Hepatocyte (in vitro differentiated cells): ENCODE measurements at regions not wholly inside any gene's neighbourhood (a gene's known extent, or its start where the extent isn't known, plus 50 kb on each side); places are given as distances from the start of the nearest gene placed in this dataset.
"Not testable (repeated sequence)": the region's sequence is repeated elsewhere in the genome, so short reads cannot be mapped to it uniquely, and the experiment has no call there.

ENCODE experiments used
- DNase-seq: peaks from one replicate; pipeline ENCODE4 v3.0.0-alpha.2; 2016; ENCODE audit warnings: low spot score
- H2AFZ ChIP-seq: fragments of 200-600 bp; sonication (generic); 2 replicates; pipeline ENCODE4 v1.6.0; 2016; ENCODE audit warnings: antibody characterized with exemption, mild to moderate bottlenecking
- H3K27ac ChIP-seq: fragments of 200-600 bp; sonication (generic); 2 replicates; pipeline ENCODE4 v1.5.1; 2016; ENCODE audit warnings: mild to moderate bottlenecking
- H3K27me3 ChIP-seq: fragments of 200-600 bp; sonication (generic); 2 replicates; pipeline ENCODE4 v1.6.1; 2016
- H3K36me3 ChIP-seq: fragments of 200-600 bp; sonication (generic); replicated peaks from 2 replicates; pipeline ENCODE4 v1.5.1; 2016; ENCODE audit warnings: low read depth; ENCODE audit not compliant: insufficient read depth
- H3K4me1 ChIP-seq: fragments of 200-600 bp; sonication (generic); 2 replicates; pipeline ENCODE4 v1.5.1; 2016; ENCODE audit warnings: mild to moderate bottlenecking, moderate library complexity; ENCODE audit not compliant: insufficient read depth
- H3K4me2 ChIP-seq: fragments of 200-600 bp; sonication (generic); 2 replicates; pipeline ENCODE4 v1.6.0; 2016
- H3K4me3 ChIP-seq: fragments of 200-600 bp; sonication (generic); 2 replicates; pipeline ENCODE4 v1.5.1; 2016; ENCODE audit warnings: mild to moderate bottlenecking
- H3K79me2 ChIP-seq: fragments of 200-600 bp; sonication (generic); 2 replicates; pipeline ENCODE4 v1.6.0; 2017; ENCODE audit warnings: mild to moderate bottlenecking
- H3K9me2 ChIP-seq: fragments of 200-600 bp; sonication (generic); replicated peaks from 2 replicates; pipeline ENCODE4 v1.6.0; 2017; ENCODE audit warnings: mild to moderate bottlenecking; ENCODE audit not compliant: insufficient read depth
- H3K9me3 ChIP-seq: fragments of 200-600 bp; sonication (generic); 2 replicates; pipeline ENCODE4 v1.5.1; 2016; ENCODE audit warnings: low read depth, mild to moderate bottlenecking
- H4K20me1 ChIP-seq: fragments of 200-600 bp; sonication (generic); 2 replicates; pipeline ENCODE4 v1.6.0; 2016; ENCODE audit warnings: mild to moderate bottlenecking; ENCODE audit not compliant: insufficient read depth, poor library complexity, severe bottlenecking
- EZH2 ChIP-seq: fragments of 200-600 bp; sonication (generic); IDR thresholded peaks from 2 replicates; pipeline ENCODE4 v1.6.1; 2016; ENCODE audit warnings: antibody characterized with exemption, mild to moderate bottlenecking, borderline replicate concordance
- EZH2phosphoT487 ChIP-seq: fragments of 200-600 bp; sonication (generic); IDR thresholded peaks from one replicate; pipeline ENCODE4 v1.6.1; 2018; ENCODE audit warnings: antibody characterized with exemption, mild to moderate bottlenecking, low read depth, moderate library complexity; ENCODE audit not compliant: unreplicated experiment, severe bottlenecking
- WGBS: methylation state at CpG from one replicate; pipeline ENCODE4 v1.1.6; 2016; ENCODE audit warnings: low lambda C conversion rate; ENCODE audit errors: missing lambda C conversion rate; 5-methylcytosine and 5-hydroxymethylcytosine counted together
- TF ChIP-seq, protein P1 (sequence below): fragments of 200-600 bp; sonication (generic); IDR thresholded peaks from 2 replicates; pipeline ENCODE4 v1.5.1; 2016; ENCODE audit warnings: antibody characterized with exemption, mild to moderate bottlenecking; ENCODE audit not compliant: poor library complexity

DNA sequence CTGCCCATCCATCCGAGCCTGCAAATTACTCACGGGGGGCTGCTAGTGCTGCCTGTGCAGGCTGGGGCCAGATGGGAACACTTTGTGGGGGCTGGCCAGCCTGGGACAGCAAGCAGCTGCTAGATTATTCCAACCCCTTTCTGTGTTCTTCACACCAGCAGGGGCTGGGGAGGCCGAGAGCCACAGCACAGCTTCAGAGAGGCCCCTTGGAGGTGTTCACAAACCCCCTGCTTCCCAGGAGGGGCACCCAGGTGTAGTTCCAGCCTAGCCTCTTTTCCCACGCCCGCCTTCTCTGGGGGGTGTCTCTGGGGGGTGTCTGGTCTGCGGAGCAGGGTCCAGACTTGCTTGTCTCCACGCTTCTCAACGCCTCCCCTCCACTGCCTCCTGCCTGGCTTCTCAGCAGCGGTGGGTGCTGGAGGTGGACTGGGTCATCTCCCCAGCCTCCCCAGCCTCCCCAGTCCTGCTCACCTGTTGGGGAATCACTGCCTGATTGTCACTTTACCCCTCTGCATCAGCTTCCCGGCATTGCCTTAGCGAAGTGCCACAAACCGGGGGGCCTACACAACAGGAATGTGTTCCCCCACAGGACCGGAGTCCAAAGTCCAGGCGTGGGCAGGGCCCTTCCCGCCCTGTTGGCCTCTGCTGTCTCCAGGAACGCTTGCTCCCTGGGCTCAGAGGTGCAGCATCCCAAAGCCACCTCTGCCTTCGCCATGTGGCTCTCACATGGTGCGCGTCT lies 74.0 kb upstream of the EN2 start:
- no peak for DNase-seq
- Histone ChIP-seq H3K4me2 (no peak overlapping the region), H3K9me3 (no peaks in the 10 kb centered on the region), H3K4me1 (peaks cover 16% of the 10 kb centered on the region), H4K20me1 (no peaks in the 10 kb centered on the region), H3K9me2 (no peaks in the 10 kb centered on the region), H3K27me3 (peaks cover 96% of the 10 kb centered on the region), H2AFZ (no peak overlapping the region), H3K4me3 (no peak overlapping the region), H3K36me3 (no peaks in the 10 kb centered on the region), H3K79me2 (no peaks in the 10 kb centered on the region), H3K27ac (no peak overlapping the region)
- 75% methylated on average over 17 of the region's 19 CpGs for WGBS
- no peak for TF ChIP-seq EZH2phosphoT487
- no peak for TF ChIP-seq EZH2
- TF ChIP-seq, protein P1, sequence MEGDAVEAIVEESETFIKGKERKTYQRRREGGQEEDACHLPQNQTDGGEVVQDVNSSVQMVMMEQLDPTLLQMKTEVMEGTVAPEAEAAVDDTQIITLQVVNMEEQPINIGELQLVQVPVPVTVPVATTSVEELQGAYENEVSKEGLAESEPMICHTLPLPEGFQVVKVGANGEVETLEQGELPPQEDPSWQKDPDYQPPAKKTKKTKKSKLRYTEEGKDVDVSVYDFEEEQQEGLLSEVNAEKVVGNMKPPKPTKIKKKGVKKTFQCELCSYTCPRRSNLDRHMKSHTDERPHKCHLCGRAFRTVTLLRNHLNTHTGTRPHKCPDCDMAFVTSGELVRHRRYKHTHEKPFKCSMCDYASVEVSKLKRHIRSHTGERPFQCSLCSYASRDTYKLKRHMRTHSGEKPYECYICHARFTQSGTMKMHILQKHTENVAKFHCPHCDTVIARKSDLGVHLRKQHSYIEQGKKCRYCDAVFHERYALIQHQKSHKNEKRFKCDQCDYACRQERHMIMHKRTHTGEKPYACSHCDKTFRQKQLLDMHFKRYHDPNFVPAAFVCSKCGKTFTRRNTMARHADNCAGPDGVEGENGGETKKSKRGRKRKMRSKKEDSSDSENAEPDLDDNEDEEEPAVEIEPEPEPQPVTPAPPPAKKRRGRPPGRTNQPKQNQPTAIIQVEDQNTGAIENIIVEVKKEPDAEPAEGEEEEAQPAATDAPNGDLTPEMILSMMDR = no peak

DNA sequence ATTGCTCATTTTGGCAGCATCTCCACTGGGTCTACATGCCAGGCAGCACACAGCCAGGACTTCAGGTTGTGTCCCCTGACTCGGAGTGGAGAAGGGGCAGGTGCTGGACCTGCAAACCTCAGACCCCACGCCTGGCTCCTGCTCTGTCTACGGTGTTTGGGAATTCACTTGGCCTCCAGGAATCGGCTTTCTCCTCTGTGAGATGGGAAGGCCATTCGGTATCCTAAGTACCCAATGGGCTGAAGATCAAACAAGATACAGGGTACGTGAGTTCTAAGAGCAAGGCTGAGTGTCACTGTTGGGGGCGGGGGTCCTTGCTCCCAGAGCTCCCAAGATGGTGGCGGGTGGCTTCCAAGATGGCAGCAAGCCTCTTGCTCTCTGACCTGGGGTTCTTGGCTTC lies 73.2 kb upstream of the EN2 start:
- WGBS = 83% methylated on average over 8 of the region's 8 CpGs
- no peak for TF ChIP-seq EZH2
- TF ChIP-seq, protein P1 = no peak
- TF ChIP-seq EZH2phosphoT487 = no peak
- no peak overlapping the region for H2AFZ ChIP-seq
- peaks cover 93% of the 10 kb centered on the region for H3K27me3 ChIP-seq
- H3K9me3 ChIP-seq = no peaks in the 10 kb centered on the region
- no peaks in the 10 kb centered on the region for H3K9me2 ChIP-seq
- peaks cover 16% of the 10 kb centered on the region for H3K4me1 ChIP-seq
- H3K36me3 ChIP-seq = no peaks in the 10 kb centered on the region
- no peaks in the 10 kb centered on the region for H3K79me2 ChIP-seq
- H3K27ac ChIP-seq = no peak overlapping the region
- H4K20me1 ChIP-seq = no peaks in the 10 kb centered on the region
- no peak overlapping the region for H3K4me2 ChIP-seq
- DNase-seq = no peak
- H3K4me3 ChIP-seq = no peak overlapping the region

DNA sequence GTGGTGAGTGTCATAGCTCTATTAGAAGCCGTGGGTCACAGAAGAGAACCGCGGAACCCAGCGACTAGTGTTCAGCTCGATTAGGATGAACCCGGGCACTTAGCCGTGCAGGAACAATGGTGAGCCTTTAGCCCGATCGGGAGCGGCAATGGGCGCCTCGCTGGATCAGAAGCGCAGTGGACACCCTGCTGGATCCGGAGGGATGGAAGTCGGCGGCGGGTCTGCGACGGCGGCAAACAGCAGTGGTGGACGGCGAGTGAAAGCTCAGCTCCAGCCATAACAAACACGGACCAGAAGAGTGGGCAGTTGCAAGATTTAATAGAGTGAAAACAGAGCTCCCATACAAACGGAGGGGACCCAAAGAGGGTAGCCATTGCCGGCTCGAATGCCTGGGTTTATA lies 72.7 kb upstream of the EN2 start:
- H3K27me3 ChIP-seq = peaks cover 93% of the 10 kb centered on the region

DNA sequence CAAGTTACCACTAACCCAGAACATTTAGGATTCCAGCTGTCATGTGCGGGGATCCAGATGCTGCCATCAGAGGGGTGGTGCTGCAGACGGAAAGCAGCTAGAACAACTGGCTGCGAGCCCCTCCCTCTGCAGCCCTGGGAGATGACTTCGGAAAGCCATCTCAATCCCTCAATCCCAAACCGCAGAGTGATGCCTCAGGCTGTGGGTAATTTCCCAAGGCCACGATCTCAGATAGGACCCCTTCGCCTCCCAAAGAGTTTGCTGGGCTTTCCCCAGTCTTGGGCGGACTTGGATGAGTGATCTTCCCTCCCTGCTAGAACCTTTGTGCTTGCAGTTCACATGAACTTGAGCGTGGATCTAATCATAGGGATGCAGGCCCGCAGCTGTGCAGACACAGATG lies 71.3 kb upstream of the EN2 start:
- no peak overlapping the region for H3K4me3 ChIP-seq
- no peaks in the 10 kb centered on the region for H3K9me3 ChIP-seq
- peaks cover 11% of the 10 kb centered on the region for H3K4me1 ChIP-seq
- H3K36me3 ChIP-seq = no peaks in the 10 kb centered on the region
- H3K4me2 ChIP-seq = no peak overlapping the region
- 79% methylated on average over 10 of the region's 10 CpGs for WGBS
- H4K20me1 ChIP-seq = no peaks in the 10 kb centered on the region
- H3K9me2 ChIP-seq = no peaks in the 10 kb centered on the region
- H3K27me3 ChIP-seq = peaks cover 88% of the 10 kb centered on the region
- H2AFZ ChIP-seq = no peak overlapping the region
- TF ChIP-seq EZH2 (no peak), EZH2phosphoT487 (no peak)
- TF ChIP-seq, protein P1 = no peak
- no peaks in the 10 kb centered on the region for H3K79me2 ChIP-seq
- no peak for DNase-seq
- H3K27ac ChIP-seq = no peak overlapping the region

More for the DNA sequence above, 72.7 kb upstream of the EN2 start:
- not testable (repeated sequence) for H3K4me3 ChIP-seq, H3K79me2 ChIP-seq, H3K9me3 ChIP-seq, H4K20me1 ChIP-seq, H3K27ac ChIP-seq, H3K4me2 ChIP-seq, DNase-seq, H3K36me3 ChIP-seq, H2AFZ ChIP-seq, H3K9me2 ChIP-seq
- 79% methylated on average over 26 of the region's 26 CpGs for WGBS
- H3K4me1 ChIP-seq = peaks cover 16% of the 10 kb centered on the region
